ENCODE measurements at regions not wholly inside any gene's neighbourhood (a gene's known extent, or its start where the extent isn't known, plus 50 kb on each side); places are given as distances from the start of the nearest gene placed in this dataset.

DNA sequence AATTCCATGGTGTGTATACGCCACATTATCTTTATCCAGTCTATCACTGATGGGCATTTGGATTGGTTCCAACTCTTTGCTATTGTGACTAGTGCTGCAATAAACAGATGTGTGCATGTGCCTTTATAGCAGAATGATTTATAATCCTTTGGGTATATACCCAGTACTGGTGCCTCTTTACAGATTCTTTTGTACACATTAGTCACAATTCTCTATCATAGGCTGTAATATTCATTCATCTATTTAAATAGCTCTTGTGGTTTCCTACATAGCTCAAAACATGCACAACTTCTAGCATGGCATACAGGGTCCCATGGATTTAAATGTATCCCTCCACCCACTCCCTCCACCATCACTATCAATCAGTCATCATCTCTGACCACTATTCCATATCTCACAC is 324.1 kb upstream of the CADM2 start:
- TF ChIP-seq, protein P1, sequence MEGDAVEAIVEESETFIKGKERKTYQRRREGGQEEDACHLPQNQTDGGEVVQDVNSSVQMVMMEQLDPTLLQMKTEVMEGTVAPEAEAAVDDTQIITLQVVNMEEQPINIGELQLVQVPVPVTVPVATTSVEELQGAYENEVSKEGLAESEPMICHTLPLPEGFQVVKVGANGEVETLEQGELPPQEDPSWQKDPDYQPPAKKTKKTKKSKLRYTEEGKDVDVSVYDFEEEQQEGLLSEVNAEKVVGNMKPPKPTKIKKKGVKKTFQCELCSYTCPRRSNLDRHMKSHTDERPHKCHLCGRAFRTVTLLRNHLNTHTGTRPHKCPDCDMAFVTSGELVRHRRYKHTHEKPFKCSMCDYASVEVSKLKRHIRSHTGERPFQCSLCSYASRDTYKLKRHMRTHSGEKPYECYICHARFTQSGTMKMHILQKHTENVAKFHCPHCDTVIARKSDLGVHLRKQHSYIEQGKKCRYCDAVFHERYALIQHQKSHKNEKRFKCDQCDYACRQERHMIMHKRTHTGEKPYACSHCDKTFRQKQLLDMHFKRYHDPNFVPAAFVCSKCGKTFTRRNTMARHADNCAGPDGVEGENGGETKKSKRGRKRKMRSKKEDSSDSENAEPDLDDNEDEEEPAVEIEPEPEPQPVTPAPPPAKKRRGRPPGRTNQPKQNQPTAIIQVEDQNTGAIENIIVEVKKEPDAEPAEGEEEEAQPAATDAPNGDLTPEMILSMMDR (IDR thresholded peaks at IDR 0.05) = no peak
- no peak for TF ChIP-seq POLR2A (IDR thresholded peaks at IDR 0.05)

All from Peyer's patch (tissue), 4 donors.